Muscle of leg (tissue), 3 donors: ENCODE measurements at regions not wholly inside any gene's neighbourhood (a gene's known extent, or its start where the extent isn't known, plus 50 kb on each side); places are given as distances from the start of the nearest gene placed in this dataset.

Experiments
- DNase-seq: peaks from one replicate; pipeline ENCODE4 v3.0.0; 2013
- H3K27ac ChIP-seq: one replicate; pipeline ENCODE4 v1.5.1; 2013; ENCODE audit warnings: mild to moderate bottlenecking, low read length, control low read depth
- H3K27me3 ChIP-seq: one replicate; pipeline ENCODE4 v1.6.1; 2013; ENCODE audit warnings: low read length; ENCODE audit not compliant: control insufficient read depth, insufficient read depth
- H3K36me3 ChIP-seq: one replicate; pipeline ENCODE4 v1.6.1; 2013; ENCODE audit warnings: low read length; ENCODE audit not compliant: control insufficient read depth, insufficient read depth
- H3K4me1 ChIP-seq: one replicate; pipeline ENCODE4 v1.6.1; 2013; ENCODE audit warnings: low read length; ENCODE audit not compliant: control insufficient read depth, insufficient read depth
- H3K4me3 ChIP-seq: one replicate; pipeline ENCODE4 v1.5.1; 2013; ENCODE audit warnings: low read length, control low read depth
- H3K9me3 ChIP-seq: replicated peaks from 2 replicates; pipeline ENCODE4 v1.6.1; 2013; ENCODE audit warnings: low read depth, low read length; ENCODE audit not compliant: control insufficient read depth
- WGBS: methylation state at CpG from one replicate; pipeline ENCODE4 v1.1.5; 2013; ENCODE audit warnings: missing lambda C conversion rate; ENCODE audit not compliant: insufficient coverage; 5-methylcytosine and 5-hydroxymethylcytosine counted together

- no peak overlapping the region for H3K4me3 ChIP-seq
- WGBS, result 60% methylated on average over 1 of the region's 4 CpGs
- no peaks in the 10 kb centered on the region for H3K36me3 ChIP-seq
- no peak for DNase-seq
- no peaks in the 10 kb centered on the region for H3K27me3 ChIP-seq
- H3K9me3 ChIP-seq, result no peaks in the 10 kb centered on the region
- no peaks in the 10 kb centered on the region for H3K4me1 ChIP-seq
- H3K27ac ChIP-seq, result no peak overlapping the region
These were observed 455.3 kb downstream of the PDHA2 start for GRCh38 chr4:96295143-96295741.

GRCh38 chr4:96301715-96302114, 461.8 kb downstream of the PDHA2 start:
- H3K9me3 ChIP-seq, result no peaks in the 10 kb centered on the region
- WGBS, result no CpG with 5 or more reads among the region's 3 CpGs

GRCh38 chr4:96305030-96305429, 465.1 kb downstream of the PDHA2 start:
- H3K9me3 ChIP-seq, result no peaks in the 10 kb centered on the region
- H3K27ac ChIP-seq, result no peak overlapping the region
- no peak for DNase-seq
- no peaks in the 10 kb centered on the region for H3K27me3 ChIP-seq
- no CpG with 5 or more reads among the region's 1 CpG for WGBS
- no peaks in the 10 kb centered on the region for H3K36me3 ChIP-seq
- no peak overlapping the region for H3K4me3 ChIP-seq
- H3K4me1 ChIP-seq, result no peaks in the 10 kb centered on the region

More at GRCh38 chr4:96301715-96302114, 461.8 kb downstream of the PDHA2 start:
- H3K4me1 ChIP-seq, result no peaks in the 10 kb centered on the region
- no peak for DNase-seq
- H3K27ac ChIP-seq, result no peak overlapping the region
- no peaks in the 10 kb centered on the region for H3K27me3 ChIP-seq
- H3K36me3 ChIP-seq, result no peaks in the 10 kb centered on the region
- no peak overlapping the region for H3K4me3 ChIP-seq

- Histone ChIP-seq H3K36me3 (no peaks in the 10 kb centered on the region), H3K4me3 (no peak overlapping the region), H3K27me3 (no peaks in the 10 kb centered on the region), H3K9me3 (no peaks in the 10 kb centered on the region), H3K27ac (no peak overlapping the region), H3K4me1 (no peaks in the 10 kb centered on the region)
- 10% methylated on average over 2 of the region's 4 CpGs for WGBS
- peak; percentile 31 for DNase-seq
These were observed 472.3 kb downstream of the PDHA2 start for GRCh38 chr4:96312046-96312685.

GRCh38 chr4:96315815-96316214, 475.9 kb downstream of the PDHA2 start:
- H3K9me3 ChIP-seq, result no peaks in the 10 kb centered on the region
- 24% methylated on average over 2 of the region's 2 CpGs for WGBS
- H3K4me3 ChIP-seq, result no peak overlapping the region
- no peaks in the 10 kb centered on the region for H3K27me3 ChIP-seq
- H3K36me3 ChIP-seq, result no peaks in the 10 kb centered on the region
- H3K27ac ChIP-seq, result no peak overlapping the region
- no peaks in the 10 kb centered on the region for H3K4me1 ChIP-seq
- peak; percentile 23 for DNase-seq

- Histone ChIP-seq H3K4me3 (no peak overlapping the region), H3K27me3 (no peaks in the 10 kb centered on the region), H3K27ac (no peak overlapping the region), H3K36me3 (no peaks in the 10 kb centered on the region), H3K4me1 (no peaks in the 10 kb centered on the region), H3K9me3 (no peaks in the 10 kb centered on the region)
- WGBS, result no CpG with 5 or more reads among the region's 2 CpGs
- no peak for DNase-seq
These were observed 476.9 kb downstream of the PDHA2 start for GRCh38 chr4:96316776-96317175.

GRCh38 chr4:96317891-96318290, 478.0 kb downstream of the PDHA2 start:
- DNase-seq, result peak; percentile 35
- Histone ChIP-seq H3K4me3 (no peak overlapping the region), H3K27me3 (no peaks in the 10 kb centered on the region), H3K4me1 (no peaks in the 10 kb centered on the region), H3K36me3 (no peaks in the 10 kb centered on the region), H3K9me3 (no peaks in the 10 kb centered on the region), H3K27ac (no peak overlapping the region)
- WGBS, result 33% methylated on average over 2 of the region's 6 CpGs

- no CpG with 5 or more reads among the region's 1 CpG for WGBS
- no peaks in the 10 kb centered on the region for H3K9me3 ChIP-seq
- H3K27ac ChIP-seq, result no peak overlapping the region
- no peaks in the 10 kb centered on the region for H3K36me3 ChIP-seq
- no peaks in the 10 kb centered on the region for H3K27me3 ChIP-seq
- no peak overlapping the region for H3K4me3 ChIP-seq
- H3K4me1 ChIP-seq, result no peaks in the 10 kb centered on the region
- DNase-seq, result no peak
These were observed 487.0 kb downstream of the PDHA2 start for GRCh38 chr4:96326846-96327245.

- Histone ChIP-seq H3K27me3 (no peaks in the 10 kb centered on the region), H3K4me3 (no peak overlapping the region), H3K9me3 (no peaks in the 10 kb centered on the region), H3K27ac (no peak overlapping the region), H3K4me1 (no peaks in the 10 kb centered on the region), H3K36me3 (no peaks in the 10 kb centered on the region)
- DNase-seq, result no peak
- WGBS, result no CpG with 5 or more reads among the region's 1 CpG
These were observed 502.3 kb downstream of the PDHA2 start for GRCh38 chr4:96342196-96342595.

GRCh38 chr4:96342790-96343455, 503.0 kb downstream of the PDHA2 start:
- DNase-seq, result no peak
- no peak overlapping the region for H3K27ac ChIP-seq
- no peaks in the 10 kb centered on the region for H3K9me3 ChIP-seq
- H3K36me3 ChIP-seq, result no peaks in the 10 kb centered on the region
- no peaks in the 10 kb centered on the region for H3K27me3 ChIP-seq
- WGBS, result no CpG with 5 or more reads among the region's 2 CpGs
- H3K4me3 ChIP-seq, result no peak overlapping the region
- H3K4me1 ChIP-seq, result no peaks in the 10 kb centered on the region
